ENCODE measurements at regions not wholly inside any gene's neighbourhood (a gene's known extent, or its start where the extent isn't known, plus 50 kb on each side); places are given as distances from the start of the nearest gene placed in this dataset.

- Histone ChIP-seq H3K27ac (no peak overlapping the region), H3K4me3 (peak overlapping the region in 2 of 4 donors; percentile 10 to 36), H3K36me3 (no peaks in the 10 kb centered on the region), H3K9me3 (no peaks in the 10 kb centered on the region), H3K27me3 (peaks cover 16 to 97% (median 42%) of the 10 kb centered on the region in 4 donors), H3K4me1 (no peaks in the 10 kb centered on the region)
- no peak for FAIRE-seq
- DNase-seq = no peak
- intact Hi-C loops (cut with DNase I) = no loop called here
- peak in 2 of 4 donors; percentile 26 to 30 for ATAC-seq
- WGBS, 2 donors = 4% methylated on average over 22 of the region's 22 CpGs
- no peak for TF ChIP-seq CTCF (IDR thresholded peaks at IDR 0.05)
These were observed 216.1 kb downstream of the MEF2C start for GRCh38 chr5:88666761-88667495.

- no peak for FAIRE-seq
- no peak for DNase-seq
These were observed 217.2 kb downstream of the MEF2C start for GRCh38 chr5:88665750-88666215.

GRCh38 chr5:88664645-88665044, 218.3 kb downstream of the MEF2C start:
- Histone ChIP-seq H3K27me3 (peaks cover 7 to 92% (median 39%) of the 10 kb centered on the region in 4 donors), H3K4me3 (no peak overlapping the region), H3K27ac (no peak overlapping the region), H3K36me3 (no peaks in the 10 kb centered on the region), H3K9me3 (no peaks in the 10 kb centered on the region), H3K4me1 (no peaks in the 10 kb centered on the region)
- 7% methylated on average over 2 of the region's 2 CpGs for whole genome bisulfite sequencing, 2 donors
- no peak for DNase-seq
- no peak for ATAC-seq
- intact Hi-C loops (cut with DNase I) = no loop called here
- TF ChIP-seq CTCF (IDR thresholded peaks at IDR 0.05) = no peak
- FAIRE-seq = no peak

More at GRCh38 chr5:88665750-88666215, 217.2 kb downstream of the MEF2C start:
- H3K9me3 ChIP-seq = no peaks in the 10 kb centered on the region
- no peak overlapping the region for H3K4me3 ChIP-seq
- 4 to 8% methylated on average over 17 of the region's 17 CpGs for WGBS, 2 donors
- intact Hi-C loops (cut with DNase I) = no loop called here
- H3K36me3 ChIP-seq = no peaks in the 10 kb centered on the region
- H3K27ac ChIP-seq = no peak overlapping the region
- no peaks in the 10 kb centered on the region for H3K4me1 ChIP-seq
- TF ChIP-seq CTCF (IDR thresholded peaks at IDR 0.05) = no peak
- ATAC-seq = no peak
- peaks cover 12 to 96% (median 39%) of the 10 kb centered on the region in 4 donors for H3K27me3 ChIP-seq

GRCh38 chr5:88663793-88664216, 219.2 kb downstream of the MEF2C start:
- TF ChIP-seq CTCF (IDR thresholded peaks at IDR 0.05) = no peak
- no peaks in the 10 kb centered on the region for H3K4me1 ChIP-seq
- FAIRE-seq = no peak
- peaks cover 7 to 89% (median 36%) of the 10 kb centered on the region in 4 donors for H3K27me3 ChIP-seq
- no peak for DNase-seq
- H3K9me3 ChIP-seq = no peaks in the 10 kb centered on the region
- no peak for ATAC-seq
- no peaks in the 10 kb centered on the region for H3K36me3 ChIP-seq
- WGBS, 2 donors = 7% methylated on average over 7 of the region's 7 CpGs
- intact Hi-C loops (cut with DNase I) = no loop called here
- no peak overlapping the region for H3K27ac ChIP-seq
- no peak overlapping the region for H3K4me3 ChIP-seq

GRCh38 chr5:88662846-88663245, 220.1 kb downstream of the MEF2C start:
- DNase-seq (no peak), ATAC-seq (no peak), FAIRE-seq (no peak)
- Histone ChIP-seq H3K4me3 (no peak overlapping the region), H3K4me1 (no peaks in the 10 kb centered on the region), H3K36me3 (no peaks in the 10 kb centered on the region), H3K27me3 (peaks cover 4 to 88% (median 31%) of the 10 kb centered on the region in 4 donors), H3K9me3 (no peaks in the 10 kb centered on the region), H3K27ac (no peak overlapping the region)
- 6 to 8% methylated on average over 6 of the region's 6 CpGs for WGBS, 2 donors
- intact Hi-C loops (cut with DNase I) = no loop called here
- no peak for TF ChIP-seq CTCF (IDR thresholded peaks at IDR 0.05)

Data from pancreas (tissue), 10 donors.